ACHN (cell line): ENCODE measurements at regions not wholly inside any gene's neighbourhood (a gene's known extent, or its start where the extent isn't known, plus 50 kb on each side); places are given as distances from the start of the nearest gene placed in this dataset.
"Not testable (repeated sequence)": the region's sequence is repeated elsewhere in the genome, so short reads cannot be mapped to it uniquely, and the experiment has no call there.

ENCODE experiments used
- DNase-seq: peaks from one replicate; pipeline ENCODE4 v3.0.0-alpha.2; 2015
- in situ Hi-C: cut with HindIII; loops from 2 replicates; pipeline ENCODE4 v1.10.0; 2017; ENCODE audit warnings: low sequenced_read_pairs, low pct_ligation_motif_present, low pct_unique_long_range_greater_than_20kb

DNA sequence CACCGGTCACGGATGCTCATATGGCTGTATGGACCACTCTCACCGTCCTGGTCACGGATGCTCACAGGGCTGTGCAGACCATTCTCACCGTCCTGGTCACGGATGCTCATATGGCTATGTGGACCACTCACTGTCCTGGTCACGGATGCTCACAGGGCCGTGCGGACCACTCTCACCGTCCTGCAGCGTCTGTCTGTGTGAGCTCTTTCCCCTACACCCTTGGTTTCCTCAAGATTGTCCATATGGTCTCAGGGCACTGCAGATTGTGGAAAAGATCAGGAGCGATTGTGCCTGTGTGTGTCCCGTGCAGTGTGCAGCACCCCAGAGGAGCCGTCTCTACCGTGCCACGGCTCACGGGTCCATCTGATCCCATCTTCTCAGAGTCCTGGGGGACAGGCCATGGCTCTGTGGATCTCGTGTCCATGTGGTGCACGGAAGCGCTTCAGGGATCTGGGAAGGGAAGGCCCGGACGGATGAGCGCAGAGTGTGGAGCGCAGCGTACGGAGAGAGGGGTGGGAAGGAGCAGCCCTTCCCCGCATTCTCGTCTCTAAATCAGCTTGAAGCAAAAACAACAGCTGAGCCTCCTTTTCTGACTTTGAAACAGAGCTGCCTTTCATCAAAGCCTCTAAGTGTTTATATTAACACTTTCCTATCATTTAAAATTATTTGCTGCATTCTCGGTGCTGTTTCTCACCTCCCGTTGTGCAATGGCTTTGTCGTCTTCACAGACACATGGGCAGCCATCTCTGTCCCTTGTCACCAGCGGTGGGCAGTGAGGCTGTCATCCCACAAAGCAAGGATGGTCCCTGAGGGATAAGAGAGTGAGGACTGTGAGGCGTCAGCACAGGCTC is 208.0 kb downstream of the BANP start:
- DNase-seq: not testable (repeated sequence)

DNA sequence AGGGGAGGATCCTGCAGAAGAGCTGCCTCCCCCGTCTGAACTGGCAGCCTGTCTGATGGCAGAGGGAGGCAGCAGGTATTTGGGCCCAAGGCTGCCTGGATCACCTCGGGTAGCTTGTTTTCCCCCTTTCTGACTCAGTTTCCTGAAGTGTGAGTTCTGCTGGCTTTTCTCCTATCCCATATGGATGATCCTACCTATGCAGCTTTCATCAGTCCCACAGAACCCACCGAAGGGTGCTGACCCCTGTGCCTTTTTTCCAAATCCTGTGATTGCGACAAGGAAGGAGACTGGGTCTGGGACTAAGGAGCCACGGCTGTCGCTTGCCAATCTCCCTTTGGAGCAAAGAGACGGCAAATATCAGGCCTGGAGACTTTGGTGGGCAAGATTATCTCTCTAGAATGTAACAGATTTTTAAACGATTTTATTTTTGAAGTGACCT is 208.7 kb downstream of the BANP start:
- DNase-seq, in situ Hi-C loops: not testable (repeated sequence)

More for the DNA sequence above, 208.0 kb downstream of the BANP start:
- in situ Hi-C loops: not testable (repeated sequence)

DNA sequence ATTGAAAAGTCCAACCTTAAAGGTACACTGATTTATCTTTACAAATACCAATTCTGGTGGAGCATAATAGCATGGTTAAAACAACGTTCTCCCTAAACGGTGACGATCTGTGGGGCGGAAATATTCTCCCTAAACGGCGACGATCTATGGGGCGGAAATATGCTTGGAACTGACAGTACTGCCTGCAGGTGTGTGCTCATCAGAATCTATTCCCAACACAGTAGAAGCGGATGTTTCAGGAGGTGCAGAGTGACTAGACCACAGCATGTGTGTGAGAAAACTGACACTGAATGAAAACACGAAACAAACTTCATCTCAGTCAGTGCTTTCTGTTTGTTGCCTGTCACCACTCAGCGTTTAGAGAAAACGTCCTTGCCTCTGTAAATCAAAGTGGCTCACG is 210.0 kb downstream of the BANP start:
- DNase-seq, in situ Hi-C loops: not testable (repeated sequence)

DNA sequence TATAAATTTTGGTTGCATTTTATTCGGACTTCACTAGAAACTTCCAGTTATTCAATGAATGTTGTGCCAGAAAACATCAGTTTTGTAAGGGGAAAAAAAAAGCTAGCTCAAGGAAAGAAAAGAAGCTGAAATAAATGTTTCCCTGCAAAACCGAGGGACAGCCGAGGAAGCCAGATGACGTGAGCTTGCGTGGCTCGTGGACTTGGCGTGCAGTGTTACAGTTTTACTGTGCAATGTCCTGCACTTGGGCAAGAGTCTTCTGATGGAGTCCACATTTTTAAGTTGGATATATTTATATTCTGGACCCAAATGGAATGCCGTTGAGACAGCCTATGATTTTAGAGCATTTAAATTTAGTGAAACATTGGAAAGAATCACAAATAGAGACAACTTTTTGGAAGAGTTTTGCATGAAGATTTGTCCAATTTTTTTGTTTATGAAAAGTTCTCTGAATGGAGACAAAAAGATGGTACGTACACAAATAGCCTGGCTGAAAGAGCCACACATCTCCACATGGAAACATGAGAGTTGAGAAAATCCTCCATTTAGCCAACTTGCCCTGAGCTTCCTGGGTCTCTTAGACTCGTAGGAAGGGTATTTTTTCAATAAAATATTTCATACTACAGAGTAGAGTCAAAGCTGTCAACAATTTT is 210.5 kb downstream of the BANP start:
- DNase-seq, in situ Hi-C loops: not testable (repeated sequence)

DNA sequence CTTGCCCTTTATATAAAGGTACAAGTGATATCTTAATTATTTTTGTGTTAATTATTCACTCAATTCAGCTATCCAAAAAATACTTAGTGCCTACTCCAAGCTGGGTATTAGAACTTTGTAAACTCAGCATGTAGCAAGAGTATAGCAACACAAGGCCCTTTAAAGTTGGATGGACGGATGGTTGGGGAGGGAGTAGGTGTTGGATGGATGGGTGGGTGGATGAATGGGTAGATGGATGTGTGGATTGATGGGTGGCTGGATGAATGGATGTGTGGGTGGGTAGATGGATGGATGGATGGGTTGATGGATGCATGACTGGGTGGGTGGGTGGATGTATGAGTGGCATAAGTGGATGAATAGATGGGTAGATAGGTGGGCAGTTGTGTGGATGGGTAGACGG is 211.5 kb downstream of the BANP start:
- in situ Hi-C loops, DNase-seq: not testable (repeated sequence)

DNA sequence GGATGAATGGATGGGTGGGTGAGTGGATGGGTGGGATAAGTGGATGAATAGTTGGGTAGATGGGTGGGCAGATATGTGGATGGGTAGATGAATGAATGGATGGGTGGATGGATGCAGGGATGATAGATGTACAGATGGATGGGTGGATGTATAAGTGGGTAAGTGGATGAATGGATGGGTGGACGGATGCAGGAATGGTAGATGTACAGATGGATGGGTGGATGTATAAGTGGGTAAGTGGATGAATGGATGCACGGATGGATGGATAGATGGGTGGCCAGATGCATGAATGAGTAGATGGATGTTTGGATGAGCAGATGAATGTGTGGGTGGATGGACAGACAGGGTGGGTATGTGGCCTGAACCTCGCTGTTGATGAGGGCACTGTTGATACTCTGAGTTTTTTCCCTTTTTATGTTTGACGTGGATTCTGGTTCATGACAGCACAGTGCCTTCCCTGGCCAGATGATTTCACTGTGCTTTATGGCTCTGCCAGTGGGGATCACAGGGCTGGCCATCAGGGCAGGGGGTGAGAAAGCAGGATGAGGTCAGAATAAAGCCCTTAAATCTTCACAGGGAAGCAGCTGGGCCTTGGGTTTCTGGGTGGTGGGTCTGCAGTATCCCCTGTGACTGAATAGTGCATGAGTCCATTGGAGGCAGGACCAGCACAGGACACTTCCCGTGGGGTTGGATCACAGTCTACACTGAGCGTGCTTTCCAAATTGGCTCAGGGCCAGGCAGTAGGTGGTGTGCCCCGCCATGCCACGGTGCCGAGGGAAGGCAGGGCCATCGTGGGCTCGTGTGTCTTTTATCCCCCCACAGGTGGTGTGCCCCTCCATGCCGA is 213.2 kb downstream of the BANP start:
- DNase-seq, in situ Hi-C loops: not testable (repeated sequence)

DNA sequence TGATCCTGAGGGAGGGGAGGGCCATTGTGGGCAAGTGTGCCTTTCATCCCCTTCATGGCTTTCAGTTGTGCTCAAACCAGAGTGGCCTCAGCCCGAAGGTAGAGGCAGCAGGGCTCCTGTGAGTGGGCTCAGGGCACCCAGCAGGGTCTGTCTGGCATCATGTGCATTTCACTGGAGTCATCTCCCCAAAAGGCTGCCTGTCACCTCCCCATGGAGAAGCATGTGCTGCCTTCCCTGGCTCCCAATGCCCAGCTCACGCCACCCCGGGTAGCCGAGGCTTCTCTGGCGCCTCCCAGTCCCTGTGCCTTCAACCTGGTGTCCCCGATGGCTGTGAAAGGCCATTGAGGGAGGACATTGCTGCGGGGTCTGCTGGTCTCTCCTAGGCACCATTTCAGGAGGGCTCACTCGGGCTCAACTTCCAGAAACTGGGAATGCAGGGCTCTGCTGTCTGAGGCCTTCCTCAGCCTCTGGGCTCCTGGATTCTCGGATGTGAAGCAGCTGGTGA is 213.9 kb downstream of the BANP start:
- in situ Hi-C loops, DNase-seq: not testable (repeated sequence)

DNA sequence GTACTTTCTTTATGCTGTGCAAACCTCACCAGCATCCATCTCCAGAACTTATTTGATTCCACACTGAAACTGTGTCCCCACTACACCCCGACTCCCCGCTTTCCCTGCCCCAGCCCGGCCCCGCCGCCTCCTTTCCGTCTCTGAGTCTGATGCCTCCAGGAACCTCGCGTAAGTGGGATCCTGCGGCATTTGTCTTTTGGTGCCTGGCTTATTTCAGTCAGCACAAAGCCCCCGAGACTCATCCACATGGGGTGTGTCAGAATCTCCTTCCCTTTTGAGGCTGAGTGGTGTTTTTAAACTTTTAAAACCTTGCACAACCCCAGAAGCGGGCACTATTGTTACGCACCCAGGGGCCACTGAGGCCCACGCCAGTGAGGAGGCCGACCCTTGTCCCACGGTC is 214.4 kb downstream of the BANP start:
- DNase-seq, in situ Hi-C loops: not testable (repeated sequence)

DNA sequence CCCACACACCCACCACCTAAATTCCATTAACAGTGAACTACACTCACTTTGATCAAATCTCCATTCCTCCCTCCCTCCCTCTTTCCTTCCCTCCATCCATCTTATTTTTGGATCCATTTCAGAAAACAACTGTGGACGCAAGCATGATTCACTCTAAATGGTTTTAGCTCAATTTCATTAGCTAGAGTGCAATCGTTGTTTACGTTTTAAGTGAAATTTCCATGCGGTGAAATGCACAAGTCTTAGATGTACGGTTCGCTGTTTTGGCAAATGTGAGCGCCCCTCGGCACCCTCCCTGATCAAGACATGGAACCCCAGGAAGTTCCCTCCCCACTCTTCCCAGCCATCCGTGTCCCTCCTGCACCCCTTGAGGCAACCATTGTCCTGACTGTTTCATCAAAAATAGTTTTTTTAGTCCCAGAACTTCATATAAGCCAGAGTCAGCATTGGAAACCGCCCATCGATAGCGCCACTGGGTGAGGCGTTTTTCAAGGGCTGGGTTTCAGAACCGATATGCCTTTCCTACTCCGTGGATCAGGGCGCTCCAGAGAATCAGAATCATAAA is 215.1 kb downstream of the BANP start:
- DNase-seq, in situ Hi-C loops: not testable (repeated sequence)

DNA sequence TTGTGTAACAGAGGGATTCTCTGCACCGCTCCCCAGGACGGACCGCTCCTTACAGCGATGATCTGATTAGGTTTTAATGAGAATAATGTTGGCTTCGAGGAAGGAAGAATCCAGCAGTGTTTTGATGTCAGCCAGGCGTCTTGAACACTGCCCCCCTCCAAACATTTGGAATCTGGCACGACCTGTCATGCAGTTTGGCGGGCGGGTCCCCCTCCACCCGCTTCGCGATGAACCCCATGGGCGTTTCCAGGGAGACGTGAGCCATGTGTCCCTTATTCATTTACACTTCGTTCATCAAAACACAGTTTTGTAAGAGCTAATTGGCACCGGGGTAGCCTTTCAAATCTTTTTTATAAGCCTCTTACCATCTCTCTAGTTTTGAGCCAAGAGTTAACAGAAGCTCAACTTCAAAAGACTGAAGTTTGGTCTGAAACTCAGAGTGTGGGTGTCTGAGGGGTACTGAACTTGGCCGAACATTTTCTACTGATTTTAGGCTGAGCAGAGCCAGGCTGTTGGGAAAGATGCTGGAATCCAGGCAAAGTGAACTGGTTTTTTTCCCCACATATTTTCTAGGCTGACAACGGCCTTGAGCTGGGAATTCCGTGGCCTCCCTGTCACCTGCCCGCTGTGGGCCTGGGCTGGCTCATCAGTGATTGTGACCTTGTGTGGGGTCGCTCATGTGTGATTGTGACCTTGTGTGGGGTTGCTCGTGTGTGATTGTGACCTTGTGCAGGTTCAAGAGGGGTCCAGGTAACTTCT is 214.8 kb upstream of the ZNF469 start:
- in situ Hi-C loops, DNase-seq: not testable (repeated sequence)

DNA sequence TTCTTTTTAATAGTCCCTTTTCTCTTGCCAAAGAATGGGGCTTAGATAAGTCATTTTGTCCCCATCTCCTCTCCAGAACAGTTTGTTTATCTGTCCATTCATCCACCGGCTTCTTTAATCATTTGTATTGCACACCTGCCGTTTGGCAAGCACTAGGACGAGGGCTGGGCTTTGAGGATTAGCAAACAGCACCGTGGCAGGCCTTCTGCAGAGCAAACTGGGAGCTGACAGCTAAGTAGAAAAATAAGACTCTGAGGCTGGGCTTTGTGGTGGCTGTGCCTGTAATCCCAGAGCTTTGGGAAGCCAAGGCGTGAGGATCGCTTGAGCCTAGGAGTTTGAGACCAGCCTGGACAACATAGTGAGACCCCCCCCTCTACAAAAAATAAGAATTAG is 214.2 kb upstream of the ZNF469 start:
- in situ Hi-C loops, DNase-seq: not testable (repeated sequence)

DNA sequence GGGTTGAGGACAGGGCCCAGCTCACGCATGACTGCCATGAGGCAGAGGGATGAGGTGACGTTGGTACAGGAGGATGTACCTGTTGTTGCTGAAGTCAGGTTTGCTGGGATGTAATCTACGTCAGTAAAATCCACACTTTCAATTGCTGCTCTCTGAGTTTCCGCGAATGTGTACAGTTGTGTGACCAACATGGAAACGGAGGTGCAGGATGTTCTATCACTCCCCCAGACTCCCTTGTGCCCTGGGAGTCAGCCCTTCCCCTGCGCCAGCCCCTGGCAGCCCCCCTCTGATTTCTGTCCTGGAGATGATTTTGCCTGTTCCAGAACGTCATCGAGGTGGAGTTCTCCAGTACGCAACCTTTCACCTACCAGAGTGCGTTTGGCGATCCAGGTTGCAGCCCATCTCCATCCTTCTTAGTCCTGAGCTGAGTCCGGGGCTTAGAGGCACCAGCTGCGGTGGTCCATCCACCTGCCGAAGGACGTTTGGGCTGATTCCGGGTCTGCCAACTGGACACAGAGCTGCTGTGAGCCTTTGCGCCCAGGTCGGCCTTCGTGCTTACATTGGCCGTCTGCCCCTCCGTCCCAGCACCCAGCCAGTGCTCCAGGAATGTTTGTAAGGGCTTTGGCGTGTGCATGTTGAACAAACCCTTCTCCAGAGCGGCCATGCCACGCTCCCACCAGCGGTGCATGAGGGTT is 213.5 kb upstream of the ZNF469 start:
- in situ Hi-C loops, DNase-seq: not testable (repeated sequence)

DNA sequence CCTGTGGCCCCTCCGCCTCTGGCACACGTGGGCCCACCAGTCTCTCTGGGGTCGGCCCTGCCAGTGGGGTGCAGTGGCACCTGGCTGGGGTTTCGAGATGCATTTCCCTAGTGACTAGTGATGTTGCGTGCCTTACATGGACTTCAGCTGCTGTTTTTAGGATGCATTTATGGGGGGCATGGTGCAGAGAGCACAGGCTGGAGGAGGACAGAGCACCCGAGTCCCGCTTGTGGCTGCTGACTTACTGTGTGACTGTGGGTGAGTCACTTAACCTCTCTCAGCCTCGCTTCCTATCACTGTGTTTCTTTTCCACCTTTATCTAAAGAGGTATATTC is 213.0 kb upstream of the ZNF469 start:
- in situ Hi-C loops, DNase-seq: not testable (repeated sequence)

DNA sequence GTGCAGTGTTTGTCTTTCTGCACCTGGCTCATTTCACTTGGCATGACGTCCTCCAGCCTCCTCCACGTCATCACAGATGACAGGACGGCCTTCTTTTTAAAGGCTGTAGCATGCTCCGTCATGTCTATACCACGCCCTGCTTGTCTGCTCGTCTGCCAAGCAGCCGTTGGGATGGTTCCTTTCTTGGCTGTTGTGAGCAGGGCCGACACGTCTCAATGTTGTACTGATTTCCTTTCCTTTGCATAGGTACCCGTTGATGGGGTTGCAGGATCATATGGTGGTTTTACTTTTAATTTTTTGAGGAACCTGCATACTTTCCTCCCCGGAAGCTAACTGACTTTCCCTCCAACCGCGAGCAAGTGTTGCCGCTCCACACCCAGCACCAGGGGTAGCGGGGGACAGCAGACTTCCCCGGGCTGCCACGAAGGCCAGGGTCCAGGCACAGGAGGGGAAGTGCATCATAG is 212.2 kb upstream of the ZNF469 start:
- DNase-seq: no peak
- in situ Hi-C loops: no loop called here

DNA sequence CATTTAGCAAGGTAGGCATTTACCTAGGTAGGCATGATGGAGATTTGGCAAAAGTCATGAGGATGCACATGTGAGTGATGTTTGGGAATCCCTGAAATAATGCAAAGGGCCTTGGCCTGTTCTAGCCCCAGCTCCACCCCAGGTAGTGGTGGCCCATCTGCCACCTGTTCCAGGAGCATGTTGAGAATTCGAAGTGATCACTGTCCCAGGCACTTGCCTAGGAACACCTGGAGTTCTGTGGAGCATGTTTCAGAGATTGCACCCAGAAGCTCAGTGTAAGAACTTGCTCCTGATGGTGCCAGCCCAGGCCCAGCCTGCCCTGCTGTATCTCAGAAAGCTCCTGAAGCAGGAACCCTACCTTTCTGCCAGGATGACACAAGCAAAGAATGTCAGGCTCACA is 211.6 kb upstream of the ZNF469 start:
- DNase-seq, in situ Hi-C loops: not testable (repeated sequence)

DNA sequence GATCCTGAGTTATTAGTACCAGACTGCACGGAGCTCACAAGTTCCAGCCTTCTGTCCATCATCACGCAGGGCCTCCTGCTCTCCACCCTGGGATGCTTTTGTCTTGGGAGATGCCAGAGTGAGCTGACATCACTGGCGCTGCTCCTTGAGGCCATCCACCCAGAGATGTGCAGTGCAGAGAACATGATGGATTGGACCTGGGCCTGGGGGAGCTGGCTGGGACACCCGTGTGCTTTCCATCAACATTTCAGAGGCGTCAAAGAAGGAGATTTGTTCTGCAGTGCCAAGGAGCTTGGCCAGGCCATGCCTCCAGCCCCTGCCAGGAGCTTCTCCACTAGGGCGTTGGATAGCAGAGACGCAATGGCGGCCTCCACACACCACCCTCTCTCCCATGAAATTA is 206.6 kb upstream of the ZNF469 start:
- in situ Hi-C loops: not testable (repeated sequence)

DNA sequence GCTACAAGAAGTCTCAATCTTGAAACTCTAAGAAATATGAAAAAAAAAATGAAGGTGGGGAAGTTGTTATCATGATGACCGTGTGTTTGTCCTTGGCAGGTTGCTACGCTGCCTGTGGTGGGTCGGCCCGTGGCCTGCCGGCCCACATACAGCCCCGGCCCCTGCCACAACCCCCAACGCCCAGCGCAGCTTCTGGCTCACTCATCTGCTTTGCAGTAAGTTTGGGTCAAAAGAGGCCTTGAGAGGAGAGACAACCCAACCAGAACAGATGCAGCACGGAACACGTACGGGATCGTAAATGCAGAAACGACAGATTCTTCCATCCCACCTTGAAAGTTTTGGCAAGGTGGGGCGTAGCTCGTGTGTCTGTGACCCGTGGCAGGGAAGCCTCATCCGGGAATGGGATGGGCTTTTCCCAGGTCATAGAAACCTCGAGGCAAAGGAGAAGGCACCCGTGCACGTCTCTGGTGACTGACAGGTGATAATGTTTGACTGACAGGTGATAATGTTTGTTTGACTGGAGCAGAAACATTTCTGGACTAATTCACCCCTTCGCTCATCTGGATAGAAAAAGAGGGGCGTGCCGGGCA is 206.1 kb upstream of the ZNF469 start:
- in situ Hi-C loops, DNase-seq: not testable (repeated sequence)

More for the DNA sequence above, 206.6 kb upstream of the ZNF469 start:
- DNase-seq: not testable (repeated sequence)
